Prostate gland (tissue), 2 donors: ENCODE measurements at regions not wholly inside any gene's neighbourhood (a gene's known extent, or its start where the extent isn't known, plus 50 kb on each side); places are given as distances from the start of the nearest gene placed in this dataset.

Source experiments
- DNase-seq: peaks from one replicate; pipeline ENCODE4 v3.0.0-alpha.2; 2019; ENCODE audit warnings: low spot score
- H3K27ac ChIP-seq, 2 donors: fragments of 200-600 bp; sonication (generic); 2 replicates each; pipeline ENCODE4 v1.5.1; 2017 to 2019
- H3K27me3 ChIP-seq: fragments of 200-600 bp; sonication (generic); replicated peaks from 2 replicates; pipeline ENCODE4 v1.5.1; 2019; ENCODE audit not compliant: insufficient read depth
- H3K36me3 ChIP-seq, 2 donors: fragments of 200-600 bp; sonication (generic); 1 replicate in 1 of 2; 2 replicates in 1 of 2; pipeline versions ENCODE4 v1.5.1 to v1.8.1; 2017 to 2019
- H3K4me1 ChIP-seq: fragments of 200-600 bp; sonication (generic); replicated peaks from 2 replicates; pipeline ENCODE4 v1.5.1; 2019
- H3K4me3 ChIP-seq, 2 donors: fragments of 200-600 bp; sonication (generic); 2 replicates each; pipeline ENCODE4 v1.5.1; 2017 to 2019
- H3K9me3 ChIP-seq: fragments of 200-600 bp; sonication (generic); 2 replicates; pipeline ENCODE4 v1.5.1; 2017
- POLR2A ChIP-seq: fragments of 450-650 bp; IDR thresholded peaks from one replicate; pipeline ENCODE4 v1.6.1; 2016; ENCODE audit warnings: antibody characterized with exemption, mild to moderate bottlenecking
- POLR2AphosphoS5 ChIP-seq: sonication (generic); formaldehyde crosslinking; IDR thresholded peaks from one replicate; pipeline ENCODE4 v1.6.1; 2017; ENCODE audit warnings: antibody characterized with exemption
- WGBS: methylation state at CpG from one replicate; pipeline ENCODE4 v1.1.5; 2018; 5-methylcytosine and 5-hydroxymethylcytosine counted together
- intact Hi-C: fragments of 100-400 bp; cut with DNase I; formaldehyde crosslinking; loops from one replicate; pipeline ENCODE4 v1.14.2; 2022
- TF ChIP-seq, protein P1 (sequence below), 4 experiments: fragments of 200-600 bp in 2 of 4; fragments of 450-650 bp in 2 of 4; sonication (generic) in 2 of 4; IDR thresholded peaks; 1 replicate in 3 of 4; 2 replicates in 1 of 4; pipeline ENCODE4 v1.5.1; 2016 to 2019; ENCODE audit warnings: antibody characterized with exemption in 4 of 4, mild to moderate bottlenecking in 2 of 4, moderate library complexity in 2 of 4

DNA sequence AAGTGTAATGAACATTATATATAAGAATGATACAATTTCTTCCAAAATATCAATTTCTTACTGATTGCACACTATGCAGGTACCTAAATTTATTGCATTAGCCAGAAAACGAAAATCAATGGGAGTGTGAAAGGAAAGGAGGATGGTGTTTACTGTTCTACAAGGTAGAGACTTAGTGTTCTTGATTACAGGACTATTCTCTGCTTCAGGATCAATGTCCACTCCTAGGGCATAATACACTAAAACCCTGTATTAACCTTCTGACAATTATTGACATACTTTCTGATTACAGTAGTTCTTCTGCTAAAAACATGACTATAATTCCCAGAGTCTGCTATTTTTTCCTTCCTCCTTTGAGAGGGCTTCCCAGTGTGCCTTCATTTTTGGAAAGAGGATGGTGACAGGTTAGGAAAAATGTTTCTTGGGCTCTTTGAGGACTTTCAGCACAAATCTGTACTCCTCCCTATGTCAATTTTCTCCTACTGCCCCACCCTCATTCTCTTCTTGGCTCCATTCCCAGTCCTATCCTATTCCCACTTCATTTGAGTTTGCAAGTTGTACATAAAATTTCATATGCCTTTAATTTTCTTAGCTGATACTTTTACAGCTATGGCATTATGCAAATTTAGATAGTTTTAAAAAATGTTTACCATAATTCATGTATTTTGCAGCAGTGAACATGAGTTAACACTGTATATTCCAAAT, 278.9 kb downstream of the CENPW start:
- intact Hi-C loops: no loop called here
- no peak overlapping the region for H3K4me3 ChIP-seq
- no peak for DNase-seq
- H3K27ac ChIP-seq: no peak overlapping the region
- H3K27me3 ChIP-seq: no peaks in the 10 kb centered on the region
- no peaks in the 10 kb centered on the region for H3K9me3 ChIP-seq
- TF ChIP-seq, protein P1, sequence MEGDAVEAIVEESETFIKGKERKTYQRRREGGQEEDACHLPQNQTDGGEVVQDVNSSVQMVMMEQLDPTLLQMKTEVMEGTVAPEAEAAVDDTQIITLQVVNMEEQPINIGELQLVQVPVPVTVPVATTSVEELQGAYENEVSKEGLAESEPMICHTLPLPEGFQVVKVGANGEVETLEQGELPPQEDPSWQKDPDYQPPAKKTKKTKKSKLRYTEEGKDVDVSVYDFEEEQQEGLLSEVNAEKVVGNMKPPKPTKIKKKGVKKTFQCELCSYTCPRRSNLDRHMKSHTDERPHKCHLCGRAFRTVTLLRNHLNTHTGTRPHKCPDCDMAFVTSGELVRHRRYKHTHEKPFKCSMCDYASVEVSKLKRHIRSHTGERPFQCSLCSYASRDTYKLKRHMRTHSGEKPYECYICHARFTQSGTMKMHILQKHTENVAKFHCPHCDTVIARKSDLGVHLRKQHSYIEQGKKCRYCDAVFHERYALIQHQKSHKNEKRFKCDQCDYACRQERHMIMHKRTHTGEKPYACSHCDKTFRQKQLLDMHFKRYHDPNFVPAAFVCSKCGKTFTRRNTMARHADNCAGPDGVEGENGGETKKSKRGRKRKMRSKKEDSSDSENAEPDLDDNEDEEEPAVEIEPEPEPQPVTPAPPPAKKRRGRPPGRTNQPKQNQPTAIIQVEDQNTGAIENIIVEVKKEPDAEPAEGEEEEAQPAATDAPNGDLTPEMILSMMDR (IDR thresholded peaks at IDR 0.05): no peak
- TF ChIP-seq POLR2AphosphoS5 (no peak), POLR2A (no peak)
- no peaks in the 10 kb centered on the region for H3K4me1 ChIP-seq
- no peaks in the 10 kb centered on the region for H3K36me3 ChIP-seq
- 66% methylated on average over 1 of the region's 1 CpG for WGBS

DNA sequence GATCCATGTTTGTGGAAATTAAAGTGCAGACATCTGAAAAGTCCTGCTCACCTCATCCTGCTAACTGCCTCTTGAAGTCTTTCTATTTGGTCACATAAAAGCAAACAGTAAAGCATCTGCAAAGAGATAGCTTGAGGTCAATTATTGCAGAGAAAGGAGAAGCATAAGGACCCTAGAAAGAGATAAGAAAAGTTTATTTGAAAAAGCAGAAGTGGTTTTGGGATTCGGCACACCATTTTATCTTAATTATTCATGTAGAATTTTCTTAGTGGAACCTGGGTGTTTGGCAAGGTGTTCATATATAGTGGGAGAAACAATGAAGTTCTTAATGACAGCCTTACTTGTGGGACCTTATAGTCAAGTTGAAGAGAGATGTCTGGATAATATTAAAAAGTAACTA, 280.8 kb downstream of the CENPW start:
- intact Hi-C loops: no loop called here
- Histone ChIP-seq H3K4me1 (no peaks in the 10 kb centered on the region), H3K27ac (no peak overlapping the region), H3K36me3 (no peaks in the 10 kb centered on the region), H3K27me3 (no peaks in the 10 kb centered on the region), H3K4me3 (no peak overlapping the region), H3K9me3 (no peaks in the 10 kb centered on the region)
- 82% methylated on average over 1 of the region's 1 CpG for WGBS
- TF ChIP-seq POLR2AphosphoS5 (no peak), POLR2A (no peak)
- TF ChIP-seq, protein P1 (IDR thresholded peaks at IDR 0.05): no peak
- DNase-seq: no peak

DNA sequence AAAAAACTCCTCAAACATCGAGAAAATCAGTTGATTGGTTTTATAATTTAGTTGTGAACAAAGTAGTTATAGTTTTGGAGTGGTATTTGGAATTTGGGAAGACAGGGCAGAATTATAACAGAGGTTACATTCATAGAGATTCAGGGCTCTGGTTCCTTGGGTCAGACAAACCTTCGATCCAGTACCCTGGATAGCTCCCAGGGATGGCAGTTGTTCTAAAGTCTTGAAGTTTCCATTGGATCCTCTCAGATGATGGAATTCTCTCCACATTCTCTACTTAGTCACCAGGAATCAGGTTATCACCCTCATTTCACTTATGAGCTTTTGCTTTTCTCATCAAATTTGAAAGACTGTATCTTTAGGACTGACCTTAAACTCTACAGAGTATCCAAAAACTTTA, 285.1 kb downstream of the CENPW start:
- Histone ChIP-seq H3K4me3 (no peak overlapping the region), H3K36me3 (no peaks in the 10 kb centered on the region), H3K27me3 (no peaks in the 10 kb centered on the region), H3K9me3 (no peaks in the 10 kb centered on the region), H3K27ac (no peak overlapping the region), H3K4me1 (no peaks in the 10 kb centered on the region)
- intact Hi-C loops: no loop called here
- WGBS: 72% methylated on average over 2 of the region's 2 CpGs
- DNase-seq: no peak
- TF ChIP-seq, protein P1 (IDR thresholded peaks at IDR 0.05): no peak
- TF ChIP-seq POLR2A (no peak), POLR2AphosphoS5 (no peak)

DNA sequence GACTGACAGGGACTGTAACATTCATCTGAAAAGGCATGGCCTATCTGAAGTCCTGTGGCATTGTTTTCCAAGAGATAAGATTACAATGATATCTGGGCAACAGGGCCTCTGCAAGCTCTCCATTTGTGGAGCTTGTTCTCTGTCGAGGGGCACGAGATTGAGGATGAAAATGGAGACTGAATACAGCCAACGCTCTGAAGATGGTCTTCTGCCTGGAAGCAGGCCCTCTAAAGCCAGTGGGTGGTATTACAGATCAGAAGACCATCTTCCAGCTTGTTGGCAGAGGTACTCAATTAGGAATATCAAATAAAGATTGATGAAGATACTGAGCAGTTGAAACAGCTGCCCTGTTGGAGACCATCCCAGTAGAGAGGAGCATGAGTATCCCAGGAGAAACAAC, 288.2 kb downstream of the CENPW start:
- no peak for TF ChIP-seq POLR2AphosphoS5
- TF ChIP-seq, protein P1 (IDR thresholded peaks at IDR 0.05): no peak
- TF ChIP-seq POLR2A: no peak
- DNase-seq: no peak
- H3K27me3 ChIP-seq: no peaks in the 10 kb centered on the region
- H3K4me3 ChIP-seq: no peak overlapping the region
- intact Hi-C loops: no loop called here
- H3K27ac ChIP-seq: no peak overlapping the region
- WGBS: 62% methylated on average over 3 of the region's 3 CpGs
- no peaks in the 10 kb centered on the region for H3K36me3 ChIP-seq
- H3K4me1 ChIP-seq: no peaks in the 10 kb centered on the region
- H3K9me3 ChIP-seq: no peaks in the 10 kb centered on the region

DNA sequence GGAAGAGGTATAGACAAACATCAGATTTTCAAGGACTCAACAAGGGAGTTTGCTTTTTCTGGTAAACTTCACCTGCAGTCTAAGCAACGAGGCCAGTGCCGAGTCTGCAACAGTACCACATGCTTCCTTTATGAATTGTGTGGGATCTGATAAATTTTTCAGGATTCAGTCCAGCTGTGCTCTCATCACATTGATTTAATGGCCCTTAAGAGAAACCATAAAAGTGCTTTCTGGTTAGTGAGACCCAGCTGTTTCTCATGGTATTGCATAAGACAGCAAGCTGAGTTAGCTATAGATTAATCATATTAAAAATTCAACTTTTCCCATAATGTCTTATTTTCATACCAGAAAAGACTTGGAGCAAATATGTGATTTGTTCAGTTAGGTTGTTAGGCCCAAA, 291.4 kb downstream of the CENPW start:
- Histone ChIP-seq H3K36me3 (no peaks in the 10 kb centered on the region), H3K27ac (no peak overlapping the region), H3K4me3 (no peak overlapping the region), H3K4me1 (no peaks in the 10 kb centered on the region), H3K27me3 (no peaks in the 10 kb centered on the region), H3K9me3 (no peaks in the 10 kb centered on the region)
- intact Hi-C loops: no loop called here
- no peak for DNase-seq
- WGBS: 39% methylated on average over 2 of the region's 2 CpGs
- TF ChIP-seq, protein P1 (IDR thresholded peaks at IDR 0.05): no peak
- no peak for TF ChIP-seq POLR2AphosphoS5
- no peak for TF ChIP-seq POLR2A
